ENCODE measurements at regions not wholly inside any gene's neighbourhood (a gene's known extent, or its start where the extent isn't known, plus 50 kb on each side); places are given as distances from the start of the nearest gene placed in this dataset.

DNA sequence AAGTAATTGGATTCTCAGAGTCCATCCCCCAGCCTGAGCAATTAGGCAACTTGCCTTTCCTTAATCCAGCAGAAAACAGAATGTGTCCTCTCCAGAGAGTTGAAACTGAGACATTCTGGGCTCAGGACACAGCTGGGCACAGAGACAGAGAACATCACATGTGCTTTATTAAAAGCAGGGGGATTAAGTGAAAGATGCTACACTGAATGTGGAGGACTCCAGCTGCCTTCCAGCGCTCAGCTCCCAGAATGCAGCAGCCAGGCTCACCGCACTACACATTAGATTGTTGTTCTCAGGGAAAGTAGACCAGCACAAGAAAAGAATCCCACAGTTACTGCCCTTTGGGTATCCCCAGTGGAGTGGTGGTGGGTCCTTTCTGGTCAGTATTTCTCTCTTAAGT is 141.6 kb upstream of the IL12B start:
- 70% methylated on average over 2 of the region's 2 CpGs for WGBS

DNA sequence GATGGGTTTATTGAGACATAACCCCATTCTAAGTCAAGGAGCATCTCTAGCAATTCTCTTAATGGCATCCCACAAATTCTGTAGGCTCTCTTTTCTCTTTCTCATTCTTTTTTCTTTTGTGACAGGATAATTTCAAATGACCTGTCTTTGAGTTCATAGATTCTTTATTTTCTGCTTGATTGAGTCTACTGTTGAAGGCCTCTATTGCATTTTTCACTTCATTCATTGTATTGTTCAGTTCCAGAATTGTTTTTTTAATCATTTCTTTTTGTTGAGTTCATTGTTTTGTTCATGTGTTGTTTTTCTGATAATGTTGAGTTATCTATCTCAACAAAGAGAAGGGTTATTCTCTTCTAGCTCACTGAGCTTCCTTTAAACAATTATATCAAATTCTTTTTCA is 144.7 kb upstream of the IL12B start:
- H3K4me3 ChIP-seq = no peak overlapping the region
- intact Hi-C loops (cut with DNase I) = no loop called here
- TF ChIP-seq POLR2AphosphoS5 (IDR thresholded peaks at IDR 0.05) (no peak), POLR2A (IDR thresholded peaks at IDR 0.05) (no peak)
- TF ChIP-seq, protein P1, sequence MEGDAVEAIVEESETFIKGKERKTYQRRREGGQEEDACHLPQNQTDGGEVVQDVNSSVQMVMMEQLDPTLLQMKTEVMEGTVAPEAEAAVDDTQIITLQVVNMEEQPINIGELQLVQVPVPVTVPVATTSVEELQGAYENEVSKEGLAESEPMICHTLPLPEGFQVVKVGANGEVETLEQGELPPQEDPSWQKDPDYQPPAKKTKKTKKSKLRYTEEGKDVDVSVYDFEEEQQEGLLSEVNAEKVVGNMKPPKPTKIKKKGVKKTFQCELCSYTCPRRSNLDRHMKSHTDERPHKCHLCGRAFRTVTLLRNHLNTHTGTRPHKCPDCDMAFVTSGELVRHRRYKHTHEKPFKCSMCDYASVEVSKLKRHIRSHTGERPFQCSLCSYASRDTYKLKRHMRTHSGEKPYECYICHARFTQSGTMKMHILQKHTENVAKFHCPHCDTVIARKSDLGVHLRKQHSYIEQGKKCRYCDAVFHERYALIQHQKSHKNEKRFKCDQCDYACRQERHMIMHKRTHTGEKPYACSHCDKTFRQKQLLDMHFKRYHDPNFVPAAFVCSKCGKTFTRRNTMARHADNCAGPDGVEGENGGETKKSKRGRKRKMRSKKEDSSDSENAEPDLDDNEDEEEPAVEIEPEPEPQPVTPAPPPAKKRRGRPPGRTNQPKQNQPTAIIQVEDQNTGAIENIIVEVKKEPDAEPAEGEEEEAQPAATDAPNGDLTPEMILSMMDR (IDR thresholded peaks at IDR 0.05) = no peak
- no peak overlapping the region for H3K27ac ChIP-seq
- H3K36me3 ChIP-seq = no peaks in the 10 kb centered on the region
- H3K27me3 ChIP-seq (replicated peaks; ENCODE audit: insufficient read depth) = no peaks in the 10 kb centered on the region
- no peak for DNase-seq (ENCODE audit: low spot score)
- no peaks in the 10 kb centered on the region for H3K4me1 ChIP-seq (replicated peaks)
- no peaks in the 10 kb centered on the region for H3K9me3 ChIP-seq

More for the DNA sequence above, 141.6 kb upstream of the IL12B start:
- DNase-seq (ENCODE audit: low spot score) = no peak
- TF ChIP-seq, protein P1 (IDR thresholded peaks at IDR 0.05) = no peak
- TF ChIP-seq POLR2AphosphoS5 (IDR thresholded peaks at IDR 0.05) (no peak), POLR2A (IDR thresholded peaks at IDR 0.05) (no peak)
- no peaks in the 10 kb centered on the region for H3K9me3 ChIP-seq
- no peak overlapping the region for H3K4me3 ChIP-seq
- no peaks in the 10 kb centered on the region for H3K4me1 ChIP-seq (replicated peaks)
- no peaks in the 10 kb centered on the region for H3K27me3 ChIP-seq (replicated peaks; ENCODE audit: insufficient read depth)
- no peak overlapping the region for H3K27ac ChIP-seq
- no peaks in the 10 kb centered on the region for H3K36me3 ChIP-seq
- intact Hi-C loops (cut with DNase I) = no loop called here

DNA sequence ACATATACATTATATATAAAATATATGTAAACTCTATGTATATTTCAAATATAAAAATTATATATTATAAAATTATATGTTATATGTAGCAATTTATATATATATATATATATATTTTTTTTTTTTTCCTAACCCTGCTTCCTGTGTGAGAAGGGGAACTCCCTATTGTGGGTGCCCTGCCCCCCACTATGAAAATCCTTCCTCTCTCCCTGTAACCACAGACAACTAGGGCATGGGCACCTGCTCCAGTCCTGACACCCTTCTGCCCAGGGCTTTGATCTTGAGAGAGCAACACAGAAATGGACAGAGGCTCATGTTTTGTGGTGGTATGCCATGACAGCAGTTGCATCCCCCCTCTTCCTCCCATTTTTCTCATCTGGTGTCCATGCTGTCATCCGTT is 148.7 kb upstream of the IL12B start:
- DNase-seq (ENCODE audit: low spot score) = no peak
- intact Hi-C loops (cut with DNase I) = no loop called here
- H3K4me1 ChIP-seq (replicated peaks) = no peaks in the 10 kb centered on the region
- no peak for TF ChIP-seq POLR2AphosphoS5 (IDR thresholded peaks at IDR 0.05)
- TF ChIP-seq, protein P1 (IDR thresholded peaks at IDR 0.05) = no peak
- TF ChIP-seq POLR2A (IDR thresholded peaks at IDR 0.05) = no peak
- 78% methylated on average over 1 of the region's 1 CpG for WGBS
- no peak overlapping the region for H3K4me3 ChIP-seq
- no peaks in the 10 kb centered on the region for H3K36me3 ChIP-seq
- H3K9me3 ChIP-seq = no peaks in the 10 kb centered on the region
- H3K27me3 ChIP-seq (replicated peaks; ENCODE audit: insufficient read depth) = no peaks in the 10 kb centered on the region
- H3K27ac ChIP-seq = no peak overlapping the region

- DNase-seq (ENCODE audit: low spot score) = no peak
- Histone ChIP-seq H3K4me3 (no peak overlapping the region), H3K36me3 (no peaks in the 10 kb centered on the region), H3K9me3 (no peaks in the 10 kb centered on the region), H3K27ac (no peak overlapping the region), H3K4me1 (replicated peaks) (no peaks in the 10 kb centered on the region), H3K27me3 (replicated peaks; ENCODE audit: insufficient read depth) (no peaks in the 10 kb centered on the region)
- intact Hi-C loops (cut with DNase I) = no loop called here
- 93% methylated on average over 2 of the region's 2 CpGs for WGBS
- TF ChIP-seq, protein P1 (IDR thresholded peaks at IDR 0.05) = no peak
Measured at GRCh38 chr5:159480849-159481248, 150.6 kb upstream of the IL12B start.

DNA sequence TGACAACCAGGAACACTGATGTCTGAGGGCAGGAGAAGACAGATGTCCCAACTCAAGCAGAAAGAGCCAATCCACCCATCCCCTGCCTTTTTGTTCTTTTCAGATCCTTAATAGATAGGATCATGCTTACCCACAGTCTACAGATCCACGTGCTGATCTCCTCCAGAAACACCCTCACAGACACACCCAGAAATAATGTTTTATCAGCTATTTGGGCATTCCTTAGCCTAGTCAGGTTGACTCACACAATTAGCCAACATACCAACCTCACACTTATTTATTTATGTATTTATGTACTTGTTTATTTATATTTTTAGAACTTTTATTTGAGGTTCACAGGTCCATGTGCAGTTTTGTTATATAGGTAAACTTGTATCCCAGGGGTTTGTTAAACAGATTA is 151.5 kb upstream of the IL12B start:
- H3K27me3 ChIP-seq (replicated peaks; ENCODE audit: insufficient read depth) = no peaks in the 10 kb centered on the region
- WGBS = 50% methylated on average over 1 of the region's 1 CpG
- no peak overlapping the region for H3K27ac ChIP-seq
- no peaks in the 10 kb centered on the region for H3K4me1 ChIP-seq (replicated peaks)
- no peaks in the 10 kb centered on the region for H3K36me3 ChIP-seq
- no peaks in the 10 kb centered on the region for H3K9me3 ChIP-seq
- intact Hi-C loops (cut with DNase I) = no loop called here
- no peak overlapping the region for H3K4me3 ChIP-seq
- TF ChIP-seq POLR2AphosphoS5 (IDR thresholded peaks at IDR 0.05) (no peak), POLR2A (IDR thresholded peaks at IDR 0.05) (no peak)
- TF ChIP-seq, protein P1 (IDR thresholded peaks at IDR 0.05) = no peak
- DNase-seq (ENCODE audit: low spot score) = no peak
